HT-29 (cell line): ENCODE measurements at regions not wholly inside any gene's neighbourhood (a gene's known extent, or its start where the extent isn't known, plus 50 kb on each side); places are given as distances from the start of the nearest gene placed in this dataset.

Source experiments
- DNase-seq: peaks from one replicate; pipeline ENCODE4 v3.0.0-alpha.2; 2015; ENCODE audit warnings: low spot score

DNA sequence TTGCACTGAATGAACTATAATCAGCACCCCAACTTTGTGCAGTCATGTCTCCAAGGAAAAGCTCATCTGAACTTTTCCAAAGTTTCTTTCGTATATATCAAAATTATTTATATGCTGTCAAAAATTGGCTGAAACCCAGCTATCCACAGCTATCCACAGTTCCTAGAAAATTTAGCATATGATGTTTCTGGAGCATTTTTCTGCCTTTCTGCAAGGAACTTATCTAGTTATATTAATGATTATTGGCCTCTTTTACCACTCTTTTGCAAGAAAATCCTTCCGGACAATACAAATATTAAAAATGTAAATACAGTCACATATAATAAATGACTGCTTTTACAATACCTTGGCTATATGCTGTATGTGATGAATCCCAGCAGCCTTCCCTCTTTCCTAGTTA lies 270.2 kb downstream of the TMEM167A start:
- no peak for DNase-seq

DNA sequence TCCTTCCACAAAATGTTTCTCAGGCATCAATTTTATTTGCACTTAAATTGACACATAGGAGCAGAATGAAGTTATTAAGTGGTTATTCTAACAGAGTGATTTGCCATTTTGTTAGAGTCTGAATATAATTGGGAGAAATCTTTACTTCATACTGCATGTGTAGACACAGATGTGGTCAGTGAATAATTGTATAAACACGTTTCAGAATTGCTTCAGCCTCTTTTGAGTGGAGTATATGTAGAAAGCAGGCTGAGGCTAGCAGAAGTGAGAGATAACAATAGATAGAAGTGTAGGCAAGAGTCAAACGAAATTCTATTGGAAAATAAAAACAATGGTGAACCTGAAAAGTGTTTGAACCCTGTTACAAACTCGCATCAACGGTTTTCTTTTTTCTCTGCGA lies 270.7 kb downstream of the TMEM167A start:
- DNase-seq: no peak

DNA sequence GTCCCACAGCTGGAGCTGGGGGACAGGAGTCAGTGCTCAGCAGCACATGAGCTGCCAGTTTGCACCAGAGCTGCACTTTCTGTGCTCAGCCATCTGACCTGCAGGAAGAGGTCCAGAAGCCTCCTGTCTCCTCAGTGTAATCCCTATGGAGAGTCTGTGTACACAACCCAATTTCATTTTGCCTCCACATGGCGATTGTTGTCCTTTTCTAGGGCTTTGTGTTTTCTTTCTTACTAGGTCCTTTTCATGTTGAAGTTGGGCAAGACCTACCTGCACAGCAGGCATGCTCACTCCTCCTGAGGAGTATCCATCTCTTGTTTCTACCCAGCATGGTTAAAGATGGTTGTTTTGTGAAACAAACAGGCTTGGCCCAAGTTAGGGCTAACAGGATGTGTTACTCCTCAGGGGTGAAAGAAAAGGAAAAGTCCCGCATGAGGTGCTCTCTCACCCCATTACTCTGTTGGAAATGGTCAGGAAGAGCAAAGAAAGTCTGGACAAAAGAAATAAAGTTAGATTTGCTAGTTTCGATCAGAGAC lies 273.0 kb downstream of the TMEM167A start:
- no peak for DNase-seq

DNA sequence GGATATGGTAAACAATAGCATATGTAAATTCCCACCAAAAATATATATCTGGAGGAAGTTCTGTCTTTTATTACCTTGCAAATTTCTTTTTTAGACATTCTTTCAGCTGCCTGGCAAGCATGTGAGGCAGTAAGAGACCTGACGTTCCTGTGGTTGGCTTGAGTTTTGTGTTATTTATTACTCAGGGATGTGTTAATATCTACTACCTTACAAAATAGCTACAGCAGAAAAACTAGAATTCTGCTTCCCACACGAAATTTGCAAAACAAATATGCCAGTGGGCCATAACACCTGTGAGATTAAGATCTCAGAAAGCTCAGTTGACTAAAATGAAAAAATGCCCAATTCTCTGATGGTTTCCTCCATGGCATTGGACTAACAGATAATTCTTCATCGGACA lies 274.2 kb downstream of the TMEM167A start:
- DNase-seq: no peak

DNA sequence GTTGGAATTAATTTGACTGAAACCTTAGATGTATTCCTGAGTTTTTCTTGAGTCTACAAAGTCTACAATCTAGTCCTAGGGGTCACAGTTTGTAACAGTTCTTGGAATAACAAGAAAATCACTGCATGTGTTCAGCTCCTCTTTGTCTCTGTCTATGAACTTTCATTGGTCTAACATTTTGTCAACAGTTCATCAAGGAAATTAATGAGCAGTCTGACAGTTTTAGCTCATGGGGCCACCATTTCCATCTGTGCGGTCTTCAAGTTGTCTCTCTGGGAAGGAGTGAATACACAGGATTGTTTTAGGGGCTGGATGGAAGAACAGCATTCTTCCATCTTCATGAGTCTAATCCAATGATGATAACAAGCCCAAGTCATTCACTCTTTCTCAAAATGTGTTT lies 276.4 kb downstream of the TMEM167A start:
- DNase-seq: no peak

DNA sequence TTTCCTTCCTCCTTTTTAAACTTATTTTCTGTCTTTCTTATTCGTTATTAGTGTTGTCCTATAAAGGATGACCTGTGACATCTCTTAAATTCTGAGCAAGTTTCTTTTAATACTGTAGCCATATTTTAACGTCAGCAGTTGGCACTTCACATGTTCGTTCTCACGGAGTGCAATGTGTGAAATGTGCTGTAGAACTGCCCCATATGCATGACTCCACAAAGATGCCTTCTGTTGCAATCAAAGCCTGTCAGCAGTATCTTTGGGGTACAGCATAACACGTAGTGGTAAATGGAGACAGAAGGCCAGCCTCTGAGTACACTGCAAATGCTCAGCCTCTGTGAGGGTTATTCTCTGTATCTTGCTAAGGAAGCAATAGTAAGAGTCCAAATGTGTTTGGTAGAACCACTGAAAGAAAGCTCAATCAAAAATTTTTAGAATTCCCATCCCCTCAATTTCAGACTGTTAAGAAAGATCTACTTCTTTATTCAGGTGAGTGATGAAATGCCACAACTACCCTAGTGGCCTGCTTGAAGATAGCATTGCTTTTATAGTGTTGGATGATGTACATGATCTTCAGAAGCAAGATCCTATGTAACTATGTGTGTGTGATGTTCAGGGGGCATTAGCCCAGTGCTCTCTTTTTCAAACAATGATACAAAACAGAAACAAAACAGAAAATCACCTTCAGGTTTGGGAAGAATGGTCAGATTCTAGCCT lies 277.7 kb downstream of the TMEM167A start:
- DNase-seq: peak; percentile 24

DNA sequence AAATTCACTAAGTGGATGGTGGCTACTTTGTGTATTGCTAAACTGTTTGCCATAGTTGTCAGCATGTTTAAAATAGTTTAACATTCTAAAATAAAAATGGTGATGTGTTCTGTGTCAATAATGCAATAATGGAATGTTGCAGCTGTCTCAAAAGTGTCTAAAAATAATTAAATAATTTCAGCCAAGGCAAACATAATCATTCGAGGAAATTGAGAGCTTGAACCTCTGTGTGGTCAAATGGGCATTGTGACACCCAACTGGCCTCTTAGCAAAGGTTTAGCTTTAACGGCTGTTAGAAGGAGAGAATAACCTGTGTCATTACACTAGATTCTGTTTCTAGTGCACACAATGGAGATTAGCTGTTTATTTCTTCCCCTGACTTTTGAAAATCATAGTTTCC lies 278.5 kb downstream of the TMEM167A start:
- no peak for DNase-seq

DNA sequence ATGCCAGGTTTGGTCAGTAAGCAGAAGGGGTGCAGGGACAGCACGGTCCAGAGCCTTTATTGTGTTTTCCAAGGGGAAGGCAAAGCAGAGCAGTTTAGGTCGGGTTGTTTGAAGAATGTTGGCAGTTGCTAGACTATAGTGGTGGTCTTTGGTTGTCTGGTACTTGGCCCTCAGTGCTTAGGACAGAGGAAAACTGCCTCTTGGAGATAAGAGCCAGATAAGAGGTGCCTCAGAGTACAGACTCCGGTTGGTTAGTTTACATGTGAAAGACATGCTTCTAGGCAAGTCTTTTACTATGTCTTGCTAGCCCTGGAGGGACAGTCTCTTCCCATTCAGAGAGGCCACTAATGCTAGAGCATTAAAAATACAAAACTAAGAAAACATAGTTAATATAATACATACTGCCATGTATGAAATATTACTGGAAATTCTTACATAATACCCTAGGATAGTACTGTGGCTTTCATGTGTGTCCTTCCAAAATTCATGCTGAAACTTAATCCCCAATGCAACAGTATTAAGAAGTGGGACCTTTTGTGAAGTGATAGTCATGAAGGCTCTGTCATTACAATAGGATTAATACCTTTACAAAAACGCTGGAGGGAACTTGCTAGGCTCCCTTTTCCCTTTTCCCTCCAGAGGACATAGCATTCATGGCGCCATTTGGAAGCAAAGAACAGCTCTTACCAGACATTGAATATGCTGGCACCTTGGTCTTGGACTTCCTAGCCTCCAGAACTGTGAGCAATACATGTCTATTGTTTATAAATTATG lies 280.4 kb downstream of the TMEM167A start:
- DNase-seq: no peak

DNA sequence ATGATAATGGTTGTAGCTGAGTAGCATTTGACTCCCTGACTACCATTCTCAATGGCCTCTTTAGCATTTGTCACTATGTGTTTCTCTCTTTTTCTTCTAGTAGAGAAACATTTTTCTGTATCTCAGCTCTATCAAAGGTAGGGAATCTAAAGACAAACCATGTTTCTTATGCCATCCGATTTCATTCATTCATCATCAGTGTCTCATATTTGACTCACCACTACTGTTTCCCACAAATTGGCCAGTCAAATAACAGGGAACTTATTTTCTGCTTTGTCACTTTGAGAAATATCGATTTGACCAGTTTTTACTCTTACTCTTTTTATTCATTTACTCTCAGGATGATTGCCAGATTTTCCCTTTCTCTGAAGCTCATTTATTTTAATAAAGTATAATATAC lies 282.3 kb downstream of the TMEM167A start:
- no peak for DNase-seq

DNA sequence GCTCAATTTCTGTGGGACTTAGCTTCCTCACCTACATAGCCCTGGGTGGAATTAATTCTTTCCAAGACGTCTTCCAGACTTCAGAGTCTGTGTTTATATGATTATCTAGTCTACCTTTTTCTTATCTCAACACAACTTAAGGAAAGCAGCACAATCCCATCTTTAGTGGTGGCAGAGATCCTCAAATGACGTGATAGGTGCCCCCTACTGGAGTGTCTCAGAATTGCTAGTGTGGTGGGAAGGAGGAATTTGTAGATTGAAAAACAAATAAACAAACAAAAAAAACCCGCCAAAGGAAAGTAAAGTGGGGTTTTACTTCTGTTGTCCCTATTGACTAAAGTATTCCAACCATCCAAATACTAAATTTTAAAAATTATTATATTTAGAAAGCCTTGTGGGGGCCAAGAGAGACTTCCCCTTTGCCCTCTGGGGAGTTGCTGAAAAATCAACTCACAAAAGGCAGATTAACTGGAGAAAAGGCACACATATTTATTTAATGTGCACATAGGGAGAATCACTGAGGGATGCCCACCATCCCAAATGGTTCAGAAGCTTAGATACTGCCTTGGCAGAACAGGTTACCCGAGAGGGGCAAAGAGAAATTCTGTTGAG lies 283.3 kb downstream of the TMEM167A start:
- DNase-seq: peak; percentile 42

DNA sequence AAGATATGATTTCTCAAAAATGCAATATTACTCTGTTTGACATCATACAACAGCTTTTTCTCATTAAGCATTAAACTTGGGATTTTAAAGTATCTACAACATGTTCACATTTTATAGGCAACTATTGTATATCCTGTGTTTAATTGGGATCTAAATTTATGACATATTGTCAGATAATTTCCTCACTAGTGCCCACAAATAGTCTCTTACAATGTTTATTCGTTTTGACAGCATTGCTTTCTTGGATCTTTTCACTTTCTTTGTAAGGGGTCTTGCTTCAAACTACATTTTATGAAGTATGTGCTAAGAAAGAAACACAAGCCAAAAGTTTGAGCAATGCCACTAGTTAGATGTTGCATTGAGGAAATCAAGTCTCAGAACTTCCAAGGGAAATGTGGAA lies 285.1 kb downstream of the TMEM167A start:
- no peak for DNase-seq

DNA sequence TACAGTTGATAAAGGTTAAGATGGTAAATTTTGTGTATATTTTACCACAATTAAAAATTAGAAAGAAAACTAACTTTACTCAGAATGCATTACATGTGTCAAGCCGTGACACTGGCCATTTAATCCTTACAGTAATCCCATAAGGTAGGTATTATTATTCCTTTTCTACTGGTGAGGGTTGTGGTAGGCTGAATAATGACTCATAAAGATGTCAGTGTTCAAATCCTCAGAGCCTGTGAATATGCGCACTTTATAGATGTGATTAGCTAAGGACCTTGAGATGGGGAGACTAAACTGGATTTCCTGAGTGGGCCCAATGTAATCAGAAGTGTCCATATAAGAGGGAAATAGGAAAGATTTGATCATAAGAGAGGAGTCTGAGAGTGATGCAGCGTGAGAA lies 288.1 kb downstream of the TMEM167A start:
- no peak for DNase-seq

DNA sequence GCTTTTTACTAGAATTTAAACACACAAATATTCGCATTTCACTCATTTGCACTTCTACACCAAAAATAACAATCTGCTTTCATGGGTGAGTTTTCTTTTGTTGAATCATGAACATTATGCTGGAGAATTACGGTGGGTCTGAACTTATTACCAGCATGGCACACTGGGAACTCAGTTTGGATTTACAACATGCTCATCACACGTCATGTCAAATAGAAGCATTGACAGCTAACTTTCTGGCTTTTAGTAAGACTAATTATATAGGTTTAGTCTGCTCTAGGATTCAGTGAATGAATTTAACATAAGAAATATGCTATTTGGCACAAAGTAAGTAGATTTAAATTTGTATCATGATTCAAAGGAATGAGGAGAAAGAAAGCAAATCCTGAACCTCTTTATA lies 290.4 kb downstream of the TMEM167A start:
- DNase-seq: no peak

DNA sequence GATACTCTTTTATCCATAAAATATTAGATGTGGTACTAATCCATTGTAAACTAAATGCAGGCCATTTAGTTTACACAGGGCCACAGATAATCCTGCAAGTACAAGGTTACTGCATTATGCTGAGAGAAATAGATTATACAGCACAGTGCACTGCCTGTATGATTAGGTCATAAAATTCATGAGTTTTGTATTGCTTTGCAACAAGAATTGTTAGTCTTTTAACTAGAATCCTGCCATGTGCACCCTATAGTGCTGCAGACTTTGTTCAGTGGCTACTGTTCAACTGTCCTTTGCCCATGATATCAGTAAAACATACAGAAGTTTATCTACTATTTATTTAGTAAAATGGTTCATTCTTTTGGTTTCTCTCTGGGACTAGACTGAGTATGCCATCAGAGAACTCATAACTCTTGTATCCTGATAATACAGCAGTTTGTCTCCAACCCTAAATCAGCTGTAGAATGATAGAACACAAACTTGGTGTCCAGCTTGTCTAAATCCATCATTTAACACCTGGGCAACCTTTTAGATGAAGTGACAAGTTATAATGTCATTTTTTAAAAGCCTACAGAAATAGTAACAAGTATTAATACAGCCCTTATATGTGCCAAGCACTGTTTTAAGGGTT lies 291.2 kb downstream of the TMEM167A start:
- no peak for DNase-seq

DNA sequence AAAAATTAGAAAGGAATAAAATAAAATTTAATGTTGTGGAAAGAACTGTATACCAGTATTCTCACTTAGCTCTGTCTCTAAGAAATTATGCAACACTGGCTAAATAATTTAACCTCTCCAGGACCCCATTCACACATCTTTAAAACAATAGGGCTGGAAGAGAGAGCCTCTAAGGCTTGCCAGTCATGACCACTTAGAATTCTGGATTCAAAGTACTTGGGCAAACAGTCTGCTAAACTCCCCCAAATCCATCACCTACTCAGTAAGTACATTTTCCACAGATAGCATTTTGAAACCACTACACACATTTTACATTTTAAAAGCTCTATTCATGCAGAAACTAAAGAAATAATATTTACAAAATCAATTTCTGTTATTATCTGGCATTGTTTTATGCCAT lies 291.7 kb downstream of the TMEM167A start:
- no peak for DNase-seq

DNA sequence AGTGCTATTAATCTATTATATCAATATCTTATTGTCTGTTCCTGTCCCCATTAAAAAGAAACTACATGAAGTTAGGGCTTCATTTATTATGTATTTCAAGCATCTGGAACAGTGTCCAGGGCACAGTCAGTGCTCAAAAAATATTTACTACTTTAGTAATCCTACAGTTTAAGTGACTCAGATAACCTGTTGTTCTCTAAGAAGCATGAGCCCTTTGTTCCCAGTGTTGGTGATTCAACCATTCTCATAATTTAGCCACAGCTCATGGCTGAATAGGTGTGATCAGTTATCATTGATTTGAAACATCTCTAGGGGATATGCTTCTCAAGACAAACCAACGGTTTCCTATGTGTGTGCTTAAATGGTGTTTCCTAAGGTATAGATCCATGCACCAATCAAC lies 292.7 kb downstream of the TMEM167A start:
- no peak for DNase-seq

DNA sequence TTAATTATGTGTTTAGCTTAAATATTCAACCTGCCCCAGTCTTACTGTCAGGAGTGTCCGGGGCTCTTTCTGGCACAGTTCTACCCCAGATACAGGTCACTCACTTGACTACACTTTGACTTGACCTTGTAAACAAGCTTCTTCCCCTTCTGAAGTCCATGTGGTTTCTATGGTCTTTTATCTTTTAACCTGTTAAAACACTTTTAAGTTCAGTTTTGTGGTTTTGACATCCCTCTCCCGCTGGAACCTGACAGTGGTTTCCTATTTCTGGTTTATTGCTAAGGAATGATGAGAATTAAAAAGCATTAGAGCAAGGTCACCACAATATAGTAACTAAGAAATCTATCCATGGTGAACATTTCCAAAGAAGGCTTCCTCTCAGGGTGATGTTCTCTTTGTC lies 300.1 kb downstream of the TMEM167A start:
- DNase-seq: no peak

DNA sequence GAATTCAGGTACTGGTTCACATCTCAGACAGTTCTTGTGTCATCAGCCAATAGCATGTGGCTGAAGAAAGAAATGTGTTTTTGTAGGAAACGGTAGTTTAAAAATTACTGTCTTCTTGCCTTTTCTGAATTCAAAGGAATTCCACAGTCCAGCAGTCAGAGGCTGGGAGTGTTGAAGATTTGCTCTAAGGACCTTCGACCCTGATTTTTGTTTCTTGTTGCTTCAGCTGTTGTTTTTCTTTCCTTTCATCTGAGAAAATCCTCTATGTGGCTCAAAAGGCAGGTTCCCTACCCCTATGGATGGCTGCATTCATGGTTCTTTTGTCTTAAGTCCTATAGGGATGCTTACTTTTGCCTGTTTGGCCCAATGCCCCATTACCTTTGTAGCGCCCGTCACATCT lies 304.9 kb downstream of the TMEM167A start:
- no peak for DNase-seq

DNA sequence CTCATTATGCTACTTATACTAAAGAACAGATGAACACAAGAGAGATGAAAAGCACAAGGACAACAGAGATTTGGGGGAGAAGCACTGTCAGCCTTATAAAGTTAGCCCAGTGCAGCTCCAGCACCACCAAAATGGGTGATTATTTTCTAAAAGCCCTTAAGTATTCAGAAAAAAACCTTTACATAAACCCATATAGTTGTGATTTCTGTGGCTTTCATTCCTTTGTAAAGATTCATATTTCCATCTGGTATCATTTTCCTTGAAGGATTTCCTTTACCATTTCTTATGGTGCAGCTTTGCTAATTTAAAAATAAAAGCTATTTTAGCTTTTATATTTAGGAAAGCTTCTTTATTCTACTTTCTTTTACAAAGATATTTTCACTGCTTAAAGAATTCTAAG lies 311.0 kb downstream of the TMEM167A start:
- DNase-seq: no peak

DNA sequence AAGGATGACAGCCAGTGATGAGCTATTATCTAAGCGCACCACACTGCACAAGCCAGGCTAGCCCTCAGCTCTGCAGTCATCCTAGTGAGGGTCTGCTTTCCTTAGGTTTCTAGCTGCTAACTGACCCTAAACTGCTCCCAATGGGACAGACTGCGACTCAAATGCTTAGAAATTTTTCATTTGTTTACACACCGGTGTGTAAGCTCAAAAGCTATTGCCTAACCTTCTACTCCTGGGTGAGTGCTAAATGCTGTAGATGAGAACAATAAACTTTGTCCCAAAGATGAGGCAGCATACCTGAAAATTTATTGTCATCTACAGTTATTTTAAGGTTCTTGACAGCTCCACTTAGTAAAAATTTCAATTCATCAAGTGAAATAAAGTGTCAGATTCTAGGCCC lies 311.4 kb downstream of the TMEM167A start:
- DNase-seq: no peak

DNA sequence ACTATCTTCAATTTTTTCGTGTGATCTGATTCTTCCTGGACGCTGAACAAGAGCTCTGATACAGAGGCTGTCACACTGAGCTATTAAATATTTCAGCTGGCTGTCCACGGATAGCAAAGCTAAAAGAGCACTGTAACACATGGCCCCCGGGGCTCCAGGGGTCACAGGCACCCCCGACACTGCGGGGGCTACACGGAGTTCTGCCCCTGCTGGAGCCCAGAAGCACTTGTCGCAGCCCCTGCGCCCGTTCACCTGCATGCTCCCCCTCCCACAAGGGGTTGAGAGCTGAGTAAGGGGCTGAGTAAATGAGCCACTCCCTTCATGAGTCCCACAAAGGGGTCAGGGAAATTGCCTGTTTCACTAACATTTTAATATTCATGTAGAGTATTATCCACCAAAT lies 316.3 kb downstream of the TMEM167A start:
- no peak for DNase-seq

DNA sequence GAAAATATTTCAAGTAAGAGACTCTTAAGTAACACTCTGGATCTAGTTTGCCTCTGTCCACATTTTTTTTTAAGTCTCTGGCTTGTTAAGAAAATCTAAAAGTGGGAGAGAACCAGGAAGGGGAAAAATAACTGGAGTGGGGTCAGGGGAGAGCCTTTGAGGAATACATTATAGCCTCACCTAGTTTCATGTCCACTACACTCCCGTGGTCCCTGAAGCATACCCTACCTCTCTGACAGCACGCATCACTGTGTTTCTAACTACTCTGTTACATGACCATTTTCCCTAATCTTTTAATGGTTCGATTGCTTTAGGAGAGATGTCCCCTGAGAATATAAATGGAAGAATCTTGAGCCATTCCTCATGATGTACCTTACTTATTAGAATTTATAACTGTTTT lies 318.3 kb downstream of the TMEM167A start:
- DNase-seq: no peak
